ENCODE measurements at regions not wholly inside any gene's neighbourhood (a gene's known extent, or its start where the extent isn't known, plus 50 kb on each side); places are given as distances from the start of the nearest gene placed in this dataset.

DNA sequence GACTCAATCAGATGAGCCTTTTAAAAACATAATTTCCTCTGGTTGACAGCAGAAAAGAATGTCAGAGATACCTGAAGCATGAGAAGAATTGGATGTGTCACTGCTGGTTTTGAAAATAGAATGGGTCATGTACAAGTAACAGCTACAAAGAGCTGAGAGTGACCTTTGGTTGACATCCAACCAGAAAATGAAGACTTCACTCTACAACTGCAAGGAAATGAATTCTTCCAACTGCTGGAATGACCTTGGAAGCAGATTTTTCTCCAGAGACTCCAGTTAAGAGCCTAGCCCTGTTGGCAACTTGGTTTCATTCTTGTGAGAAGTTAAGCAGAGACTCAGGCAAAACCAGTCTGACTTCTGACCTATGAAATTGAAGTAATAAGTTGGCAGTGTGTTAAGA is 505.9 kb downstream of the SLC16A7 start:
- ATAC-seq (no peak), DNase-seq (no peak)
- Mint-ChIP-seq H3K9me3 (peaks cover 6% of the 10 kb centered on the region), H3K36me3 (ENCODE audit: insufficient read depth) (no peaks in the 10 kb centered on the region), H3K27me3 (ENCODE audit: low read depth) (no peaks in the 10 kb centered on the region), H3K4me3 (no peak overlapping the region), H3K4me1 (ENCODE audit: low read depth) (no peaks in the 10 kb centered on the region)

GRCh38 chr12:60106214-60106613 is 510.4 kb downstream of the SLC16A7 start:
- Mint-ChIP-seq H3K27me3 (ENCODE audit: low read depth) (no peaks in the 10 kb centered on the region), H3K4me3 (no peak overlapping the region), H3K9me3 (no peaks in the 10 kb centered on the region), H3K36me3 (ENCODE audit: insufficient read depth) (no peaks in the 10 kb centered on the region), H3K4me1 (ENCODE audit: low read depth) (no peaks in the 10 kb centered on the region)
- DNase-seq = no peak
- no peak for ATAC-seq

- Mint-ChIP-seq H3K9me3 (peaks cover under 1% of the 10 kb centered on the region), H3K36me3 (ENCODE audit: insufficient read depth) (no peaks in the 10 kb centered on the region), H3K4me3 (no peak overlapping the region), H3K27me3 (ENCODE audit: low read depth) (no peaks in the 10 kb centered on the region), H3K4me1 (ENCODE audit: low read depth) (no peaks in the 10 kb centered on the region)
- ATAC-seq (no peak), DNase-seq (no peak)
These were observed 512.2 kb downstream of the SLC16A7 start for GRCh38 chr12:60107992-60108391.

- H3K4me3 Mint-ChIP-seq = no peak overlapping the region
- no peaks in the 10 kb centered on the region for H3K4me1 Mint-ChIP-seq (ENCODE audit: low read depth)
- DNase-seq (no peak), ATAC-seq (no peak)
- H3K36me3 Mint-ChIP-seq (ENCODE audit: insufficient read depth) = no peaks in the 10 kb centered on the region
- H3K9me3 Mint-ChIP-seq = peaks cover 12% of the 10 kb centered on the region
- no peaks in the 10 kb centered on the region for H3K27me3 Mint-ChIP-seq (ENCODE audit: low read depth)
These were observed 516.2 kb downstream of the SLC16A7 start for GRCh38 chr12:60112063-60112462.

- no peak overlapping the region for H3K4me3 Mint-ChIP-seq
- ATAC-seq (no peak), DNase-seq (no peak)
- H3K9me3 Mint-ChIP-seq = peaks cover 16% of the 10 kb centered on the region
- no peaks in the 10 kb centered on the region for H3K4me1 Mint-ChIP-seq (ENCODE audit: low read depth)
- H3K36me3 Mint-ChIP-seq (ENCODE audit: insufficient read depth) = no peaks in the 10 kb centered on the region
- H3K27me3 Mint-ChIP-seq (ENCODE audit: low read depth) = no peaks in the 10 kb centered on the region
These were observed 516.9 kb downstream of the SLC16A7 start for GRCh38 chr12:60112763-60113162.

- no peak overlapping the region for H3K4me3 Mint-ChIP-seq
- DNase-seq = no peak
- H3K27me3 Mint-ChIP-seq (ENCODE audit: low read depth) = no peaks in the 10 kb centered on the region
- H3K36me3 Mint-ChIP-seq (ENCODE audit: insufficient read depth) = no peaks in the 10 kb centered on the region
- H3K9me3 Mint-ChIP-seq = peaks cover 16% of the 10 kb centered on the region
- H3K4me1 Mint-ChIP-seq (ENCODE audit: low read depth) = no peaks in the 10 kb centered on the region
- ATAC-seq = no peak
These were observed 518.3 kb downstream of the SLC16A7 start for GRCh38 chr12:60114169-60114568.

GRCh38 chr12:60119327-60119726 is 523.5 kb downstream of the SLC16A7 start:
- Mint-ChIP-seq H3K4me3 (no peak overlapping the region), H3K27me3 (ENCODE audit: low read depth) (no peaks in the 10 kb centered on the region), H3K4me1 (ENCODE audit: low read depth) (no peaks in the 10 kb centered on the region), H3K9me3 (peaks cover 13% of the 10 kb centered on the region), H3K36me3 (ENCODE audit: insufficient read depth) (no peaks in the 10 kb centered on the region)
- DNase-seq (no peak), ATAC-seq (no peak)

DNA sequence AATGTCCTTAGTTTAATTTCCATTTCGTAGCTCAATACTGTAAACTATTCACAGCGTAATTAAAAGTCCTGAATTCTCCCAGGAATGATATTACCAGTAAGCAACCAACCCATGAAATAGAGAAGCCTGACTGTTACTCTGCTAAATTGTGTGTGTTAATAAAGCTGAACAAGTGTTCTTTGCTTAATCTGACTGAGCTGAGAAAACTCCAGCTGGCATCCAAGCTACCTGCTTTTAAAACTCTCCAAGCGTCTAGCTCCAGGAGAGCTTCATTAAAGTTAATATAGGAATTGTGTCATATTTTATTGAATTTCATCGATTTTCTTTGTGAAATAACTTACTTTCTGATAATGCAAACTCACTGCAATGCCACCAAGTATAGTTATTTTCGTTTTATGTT is 524.4 kb downstream of the SLC16A7 start:
- no peaks in the 10 kb centered on the region for H3K36me3 Mint-ChIP-seq (ENCODE audit: insufficient read depth)
- no peak overlapping the region for H3K4me3 Mint-ChIP-seq
- no peak for DNase-seq
- H3K9me3 Mint-ChIP-seq = peaks cover 12% of the 10 kb centered on the region
- H3K4me1 Mint-ChIP-seq (ENCODE audit: low read depth) = no peaks in the 10 kb centered on the region
- no peaks in the 10 kb centered on the region for H3K27me3 Mint-ChIP-seq (ENCODE audit: low read depth)
- no peak for ATAC-seq

- peaks cover 3% of the 10 kb centered on the region for H3K9me3 Mint-ChIP-seq
- ATAC-seq = no peak
- no peaks in the 10 kb centered on the region for H3K36me3 Mint-ChIP-seq (ENCODE audit: insufficient read depth)
- DNase-seq = no peak
- H3K27me3 Mint-ChIP-seq (ENCODE audit: low read depth) = no peaks in the 10 kb centered on the region
- H3K4me3 Mint-ChIP-seq = no peak overlapping the region
- H3K4me1 Mint-ChIP-seq (ENCODE audit: low read depth) = no peaks in the 10 kb centered on the region
These were observed 527.7 kb downstream of the SLC16A7 start for GRCh38 chr12:60123557-60123956.

- H3K4me3 Mint-ChIP-seq = no peak overlapping the region
- DNase-seq (no peak), ATAC-seq (no peak)
- no peaks in the 10 kb centered on the region for H3K27me3 Mint-ChIP-seq (ENCODE audit: low read depth)
- H3K9me3 Mint-ChIP-seq = peaks cover 3% of the 10 kb centered on the region
- H3K4me1 Mint-ChIP-seq (ENCODE audit: low read depth) = no peaks in the 10 kb centered on the region
- H3K36me3 Mint-ChIP-seq (ENCODE audit: insufficient read depth) = no peaks in the 10 kb centered on the region
These were observed 541.7 kb downstream of the SLC16A7 start for GRCh38 chr12:60137513-60137912.

DNA sequence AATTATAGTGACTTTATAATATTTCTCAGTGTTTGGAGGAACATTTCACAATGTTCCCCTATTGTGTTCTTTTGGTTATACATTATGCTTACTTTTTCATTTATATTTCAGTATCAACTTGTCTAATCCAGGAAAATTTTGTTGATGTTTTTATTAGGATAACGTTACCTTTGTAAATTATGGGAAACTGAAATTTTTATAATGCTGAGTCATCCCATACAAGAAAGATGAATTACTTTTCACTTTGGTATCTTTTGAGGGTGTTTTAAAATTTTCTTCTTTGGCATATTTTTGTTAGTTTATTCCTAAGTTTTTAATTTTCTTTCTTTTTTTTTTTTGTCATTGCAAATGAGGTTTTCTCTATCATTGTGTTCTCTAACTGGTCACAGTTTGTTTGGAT is 542.7 kb downstream of the SLC16A7 start:
- peaks cover 3% of the 10 kb centered on the region for H3K9me3 Mint-ChIP-seq
- H3K36me3 Mint-ChIP-seq (ENCODE audit: insufficient read depth) = no peaks in the 10 kb centered on the region
- no peak overlapping the region for H3K4me3 Mint-ChIP-seq
- ATAC-seq = no peak
- H3K4me1 Mint-ChIP-seq (ENCODE audit: low read depth) = no peaks in the 10 kb centered on the region
- no peak for DNase-seq
- no peaks in the 10 kb centered on the region for H3K27me3 Mint-ChIP-seq (ENCODE audit: low read depth)

- no peaks in the 10 kb centered on the region for H3K27me3 Mint-ChIP-seq (ENCODE audit: low read depth)
- H3K36me3 Mint-ChIP-seq (ENCODE audit: insufficient read depth) = no peaks in the 10 kb centered on the region
- ATAC-seq (no peak), DNase-seq (no peak)
- peaks cover 2% of the 10 kb centered on the region for H3K9me3 Mint-ChIP-seq
- H3K4me1 Mint-ChIP-seq (ENCODE audit: low read depth) = no peaks in the 10 kb centered on the region
- H3K4me3 Mint-ChIP-seq = no peak overlapping the region
These were observed 548.6 kb downstream of the SLC16A7 start for GRCh38 chr12:60144395-60144794.

DNA sequence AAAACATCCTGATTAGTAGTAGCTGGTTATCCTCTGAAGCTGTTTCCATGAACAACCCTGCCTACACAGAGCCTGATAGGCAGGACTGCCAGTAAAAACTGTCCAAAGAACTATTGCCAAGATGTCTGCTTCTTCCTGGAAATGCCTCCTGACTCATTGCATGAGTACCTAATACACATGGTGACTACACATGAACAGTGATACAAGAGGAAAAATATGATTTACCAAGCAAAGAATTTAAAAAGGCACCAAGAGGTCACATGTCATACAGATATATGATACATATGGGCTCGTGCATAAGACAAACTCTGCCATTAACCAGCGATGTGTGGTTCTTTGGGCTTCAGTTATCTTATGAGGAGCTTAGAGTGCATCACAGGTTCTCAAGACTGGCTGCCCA is 552.3 kb downstream of the SLC16A7 start:
- peaks cover 13% of the 10 kb centered on the region for H3K9me3 Mint-ChIP-seq

DNA sequence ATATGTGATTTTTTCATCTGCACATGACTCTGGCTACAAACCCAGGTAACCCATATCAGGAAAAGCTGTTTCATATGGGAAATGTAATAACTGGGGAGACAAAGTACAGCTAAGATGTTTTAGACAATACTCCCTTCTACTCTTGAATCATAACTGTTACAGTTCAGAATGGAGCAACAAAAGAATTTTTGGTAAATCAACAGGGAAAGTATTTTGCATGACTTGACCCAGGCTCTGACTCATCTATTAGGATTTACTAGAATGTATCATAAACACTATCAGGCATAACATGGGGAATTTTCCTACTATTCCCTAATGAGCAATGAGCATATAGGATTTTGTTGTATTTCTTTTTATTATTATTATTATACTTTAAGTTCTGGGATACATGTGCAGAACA is 553.0 kb downstream of the SLC16A7 start:
- Mint-ChIP-seq H3K36me3 (ENCODE audit: insufficient read depth) (no peaks in the 10 kb centered on the region), H3K4me3 (no peak overlapping the region), H3K27me3 (ENCODE audit: low read depth) (no peaks in the 10 kb centered on the region), H3K9me3 (peaks cover 13% of the 10 kb centered on the region), H3K4me1 (ENCODE audit: low read depth) (no peaks in the 10 kb centered on the region)
- ATAC-seq (no peak), DNase-seq (no peak)

More for the DNA sequence above, 552.3 kb downstream of the SLC16A7 start:
- H3K27me3 Mint-ChIP-seq (ENCODE audit: low read depth) = no peaks in the 10 kb centered on the region
- ATAC-seq (no peak), DNase-seq (no peak)
- no peaks in the 10 kb centered on the region for H3K4me1 Mint-ChIP-seq (ENCODE audit: low read depth)
- no peaks in the 10 kb centered on the region for H3K36me3 Mint-ChIP-seq (ENCODE audit: insufficient read depth)
- H3K4me3 Mint-ChIP-seq = no peak overlapping the region

DNA sequence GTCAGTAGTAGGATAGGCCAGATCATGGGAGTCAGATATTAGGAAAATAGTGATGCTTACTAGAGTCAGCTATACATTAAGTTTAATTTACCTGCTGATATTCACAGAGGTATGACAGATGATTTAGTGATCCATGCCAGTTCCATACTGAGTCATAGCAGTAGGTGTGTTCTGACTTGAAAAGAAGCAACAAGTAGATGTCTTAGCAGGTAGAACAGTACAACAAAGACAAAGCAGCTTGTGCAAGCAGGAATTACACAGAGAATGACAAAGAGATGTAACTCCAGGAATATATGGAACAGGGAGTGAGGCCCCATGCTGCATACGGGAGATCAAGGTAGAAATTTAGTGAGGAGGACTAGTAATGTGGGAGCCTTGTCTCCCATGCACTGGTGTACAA is 556.9 kb downstream of the SLC16A7 start:
- ATAC-seq (no peak), DNase-seq (no peak)
- Mint-ChIP-seq H3K4me3 (no peak overlapping the region), H3K36me3 (ENCODE audit: insufficient read depth) (no peaks in the 10 kb centered on the region), H3K27me3 (ENCODE audit: low read depth) (no peaks in the 10 kb centered on the region), H3K9me3 (peaks cover 13% of the 10 kb centered on the region), H3K4me1 (ENCODE audit: low read depth) (no peaks in the 10 kb centered on the region)

DNA sequence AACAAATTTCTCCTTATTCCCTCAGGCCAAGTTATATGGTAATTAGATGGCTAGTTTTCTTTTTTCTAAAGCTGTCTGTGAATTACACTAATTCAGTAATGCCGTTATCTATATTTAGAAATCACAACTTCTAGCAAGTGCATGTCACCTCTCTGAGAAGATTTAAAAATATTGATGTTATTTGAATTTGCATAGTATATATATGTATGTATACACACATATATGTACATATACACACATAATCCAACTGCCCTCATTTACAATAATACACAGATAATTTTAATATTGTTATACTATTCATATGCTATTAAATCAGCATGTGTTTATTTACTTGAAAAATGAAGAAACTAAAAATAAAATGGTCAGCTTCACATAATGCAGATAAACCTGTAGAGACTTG is 563.9 kb downstream of the SLC16A7 start:
- Mint-ChIP-seq H3K36me3 (ENCODE audit: insufficient read depth) (no peaks in the 10 kb centered on the region), H3K4me3 (no peak overlapping the region), H3K27me3 (ENCODE audit: low read depth) (no peaks in the 10 kb centered on the region), H3K4me1 (ENCODE audit: low read depth) (no peaks in the 10 kb centered on the region), H3K9me3 (peaks cover 6% of the 10 kb centered on the region)
- ATAC-seq = no peak
- no peak for DNase-seq

All from activated T-cell treated with anti-CD3 and anti-CD28 coated beads, Interleukin-2, amount 50 U/mL, for 4 hours (primary cell).